ENCODE measurements at regions not wholly inside any gene's neighbourhood (a gene's known extent, or its start where the extent isn't known, plus 50 kb on each side); places are given as distances from the start of the nearest gene placed in this dataset.

- DNase-seq = no peak
Observed at GRCh38 chr6:160911949-160912348, 79.6 kb upstream of the MAP3K4 start.

GRCh38 chr6:160912411-160912810 lies 79.2 kb upstream of the MAP3K4 start:
- no peak for DNase-seq

DNA sequence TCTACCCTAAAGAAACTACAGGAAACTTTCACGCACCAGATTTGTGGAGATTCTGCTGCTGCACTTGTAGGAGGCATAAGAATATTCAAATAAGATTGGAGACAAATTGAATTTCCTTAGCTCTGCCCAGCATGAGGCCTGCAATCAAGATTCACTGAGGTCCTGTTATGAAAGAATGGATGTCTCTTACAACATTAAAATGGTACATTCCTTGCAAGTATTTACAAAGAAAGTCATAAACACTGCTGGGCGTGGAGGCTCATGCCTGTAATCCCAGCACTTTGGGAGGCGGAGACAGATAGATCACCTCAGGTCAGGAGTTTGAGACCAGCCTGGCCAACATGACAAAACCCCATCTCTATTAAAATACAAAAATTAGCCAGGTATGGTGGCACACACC lies 74.0 kb upstream of the MAP3K4 start:
- no peak for DNase-seq

GRCh38 chr6:160919723-160920440 lies 71.7 kb upstream of the MAP3K4 start:
- no peak for DNase-seq

DNA sequence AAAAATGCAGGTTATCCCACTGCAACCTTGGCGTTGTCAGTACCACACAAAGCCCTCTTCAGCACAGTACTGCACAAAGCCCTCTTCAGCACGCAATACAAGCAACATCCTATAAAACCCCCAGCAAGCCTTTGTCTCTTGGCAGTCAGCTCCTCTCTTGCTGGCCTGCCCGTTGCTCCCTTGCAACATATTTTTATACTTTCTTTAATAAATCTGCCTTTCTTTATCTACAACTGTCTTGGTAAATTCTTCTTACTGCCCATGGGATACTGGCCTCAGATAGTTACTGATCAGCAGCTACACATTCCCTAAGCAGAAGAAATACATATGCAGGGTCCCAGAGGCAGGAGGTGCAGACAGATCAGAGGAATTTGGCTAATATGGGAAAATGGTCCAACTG lies 70.5 kb upstream of the MAP3K4 start:
- no peak for DNase-seq

DNA sequence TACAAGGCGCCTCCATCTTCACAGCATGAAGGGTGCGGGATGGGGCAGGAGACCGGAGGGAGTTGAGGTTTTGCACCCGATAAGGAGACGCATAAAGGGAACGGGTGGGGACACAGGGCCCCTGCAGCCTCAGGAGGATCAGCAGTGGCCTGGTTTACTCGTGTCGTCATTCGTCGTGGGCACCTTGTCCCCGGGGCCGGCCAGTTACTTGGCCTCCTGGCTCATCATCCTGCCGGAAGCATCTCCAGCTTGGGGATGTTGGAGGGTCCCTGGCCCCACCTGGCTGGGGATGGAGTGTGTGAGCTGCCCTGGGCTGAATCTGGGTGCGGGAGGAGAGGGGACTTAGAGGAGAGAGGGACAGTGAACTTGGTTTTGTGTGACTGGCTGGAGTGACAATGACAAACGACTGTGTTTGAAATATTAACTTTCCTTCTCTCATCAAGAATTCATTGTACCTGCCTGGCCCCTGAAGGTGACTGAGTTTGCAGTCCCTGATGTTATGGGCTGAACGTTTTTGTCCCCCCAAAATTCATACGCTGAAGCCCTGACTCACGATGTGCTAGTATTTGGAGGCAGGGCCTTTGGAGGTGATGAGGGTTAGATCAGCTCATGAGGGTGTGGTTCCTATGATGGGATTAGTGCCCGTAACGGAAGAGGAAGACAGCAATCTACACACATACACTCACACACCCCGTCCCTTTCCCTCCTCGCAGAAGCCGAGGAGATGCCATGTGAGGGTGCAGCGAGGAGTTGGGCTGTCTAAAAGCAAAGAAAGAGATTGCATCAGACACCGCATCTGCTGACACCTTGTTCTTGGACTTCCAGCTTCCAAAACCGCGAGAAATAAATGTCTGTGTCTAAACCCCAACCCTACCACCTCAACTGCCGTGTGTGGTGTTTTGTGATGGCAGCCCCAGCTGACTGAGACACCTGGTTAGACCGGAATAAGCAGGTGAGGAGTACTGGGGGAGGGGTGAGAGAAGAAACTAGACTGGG lies 65.0 kb upstream of the MAP3K4 start:
- DNase-seq = no peak

GRCh38 chr6:160927416-160927815 lies 64.2 kb upstream of the MAP3K4 start:
- no peak for DNase-seq

- DNase-seq = no peak
Observed at GRCh38 chr6:160929361-160929760, 62.2 kb upstream of the MAP3K4 start.

GRCh38 chr6:160929831-160930230 lies 61.7 kb upstream of the MAP3K4 start:
- DNase-seq = no peak

GRCh38 chr6:160930547-160931377 lies 60.8 kb upstream of the MAP3K4 start:
- peak; percentile 57 to 65 for DNase-seq

DNA sequence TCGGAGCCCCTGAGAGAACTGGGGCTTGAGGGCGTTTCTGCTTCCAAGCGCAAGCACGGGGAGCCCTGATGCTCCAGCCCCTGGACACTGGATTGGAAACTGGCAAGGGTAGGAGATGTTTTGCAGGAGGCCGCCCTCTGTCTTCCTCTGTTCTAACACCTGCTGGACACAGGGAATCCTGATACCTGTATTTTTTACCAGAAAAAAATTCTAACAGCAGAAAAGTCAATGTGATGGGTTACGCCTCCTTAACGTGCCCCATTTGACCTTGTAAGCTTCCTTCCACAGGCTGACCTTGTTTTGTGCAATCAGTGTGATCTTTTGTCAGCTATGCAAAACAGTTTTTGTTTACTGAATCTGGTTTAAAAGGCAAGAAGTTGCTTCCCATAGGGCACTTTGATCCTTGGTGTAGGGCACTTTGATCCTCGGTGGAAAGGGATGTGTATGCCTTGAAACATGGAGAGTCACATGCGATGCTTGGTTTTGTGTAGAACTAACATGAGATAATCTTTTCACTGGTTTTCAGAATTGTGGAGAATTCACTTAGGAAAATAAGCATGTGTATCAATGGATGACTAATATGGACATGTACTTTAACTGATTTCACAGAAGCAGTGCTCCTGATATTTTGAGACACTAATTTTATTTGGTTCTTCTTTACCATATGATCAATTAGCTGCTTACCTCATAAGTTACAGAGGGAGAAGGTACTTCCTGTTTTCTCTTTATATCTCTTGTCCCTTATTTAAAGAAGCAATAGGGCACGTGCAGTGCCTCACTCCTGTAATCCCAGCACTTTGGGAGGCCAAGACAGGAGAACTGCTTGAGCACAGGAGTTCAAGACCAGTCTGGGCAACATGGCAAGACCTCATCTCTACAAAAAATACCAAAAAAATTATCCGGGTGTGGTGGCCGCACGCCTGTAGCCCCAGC lies 59.9 kb upstream of the MAP3K4 start:
- DNase-seq = no peak

DNA sequence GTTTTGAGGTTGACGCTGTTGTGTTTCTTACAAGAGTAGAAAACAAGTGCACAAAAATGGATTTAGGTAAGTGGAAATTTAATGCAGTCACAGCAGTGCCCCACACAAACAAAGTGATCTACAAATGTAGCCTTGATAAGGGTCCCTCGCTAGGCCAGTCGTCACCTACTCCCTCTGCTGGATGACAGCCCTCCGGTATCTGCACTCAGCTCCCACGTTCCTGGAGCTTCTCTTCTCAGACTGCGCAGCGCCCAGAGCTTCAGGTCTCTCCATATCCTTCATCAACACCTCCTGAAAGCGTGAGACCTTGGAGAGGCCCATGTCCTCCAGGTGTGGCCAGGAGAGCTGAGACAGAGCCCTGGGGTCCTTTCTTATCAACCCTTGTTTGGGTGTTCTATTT lies 58.3 kb upstream of the MAP3K4 start:
- no peak for DNase-seq

DNA sequence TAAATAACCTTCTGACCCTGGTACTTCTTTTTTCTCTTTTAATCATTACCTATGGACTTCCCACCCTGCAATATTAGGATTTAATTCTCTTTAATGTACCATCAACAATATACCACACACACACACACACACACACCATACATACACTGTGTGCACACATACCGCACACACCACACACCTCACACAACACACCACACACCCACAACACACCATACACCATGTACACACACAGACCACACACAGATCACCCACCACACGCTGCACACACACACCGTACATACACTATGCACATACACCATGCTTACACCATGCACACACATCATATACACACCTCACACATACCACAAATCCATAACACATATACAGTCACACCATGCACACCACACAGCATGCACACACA lies 57.4 kb upstream of the MAP3K4 start:
- DNase-seq = no peak

DNA sequence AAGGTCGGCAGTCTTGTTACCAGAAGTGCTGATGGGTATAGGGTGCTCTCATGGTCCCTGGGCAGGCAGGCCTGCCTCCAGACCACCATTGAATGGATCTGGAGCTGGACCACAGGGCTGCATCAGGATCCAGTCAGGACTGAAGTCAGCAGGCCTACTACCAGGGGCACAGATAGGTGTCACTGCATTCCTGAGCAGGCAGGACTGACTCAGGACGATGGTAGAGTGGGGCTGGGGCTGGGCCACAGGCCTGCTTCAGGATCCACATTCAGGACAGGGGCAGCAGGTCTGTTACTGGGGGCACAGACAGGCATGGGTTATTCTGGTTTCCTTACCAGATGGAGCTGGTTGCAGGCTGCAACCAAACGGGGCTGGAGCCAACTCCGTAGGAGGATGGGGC lies 51.4 kb upstream of the MAP3K4 start:
- no peak for DNase-seq

Measured in stimulated activated CD4-positive, alpha-beta T cell treated with anti-CD3 and anti-CD28 coated beads, Interleukin-2, amount 100 ng/mL, for 48 hours (primary cell).